T-helper 1 cell treated with Interleukin-12 subunit alpha and Interleukin-12 subunit beta and Interleukin-4 antibody, amounts not matched to agents 30 μg/mL and 1 μg/mL, for 36 hours (primary cell): ENCODE measurements at regions not wholly inside any gene's neighbourhood (a gene's known extent, or its start where the extent isn't known, plus 50 kb on each side); places are given as distances from the start of the nearest gene placed in this dataset.
"Not testable (repeated sequence)": the region's sequence is repeated elsewhere in the genome, so short reads cannot be mapped to it uniquely, and the experiment has no call there.

Experiments used
- H3K27ac Mint-ChIP-seq: one replicate; pipeline ENCODE4 v1.8.0; 2021; ENCODE audit warnings: mild to moderate bottlenecking, mixed read lengths
- H3K27me3 Mint-ChIP-seq: one replicate; pipeline ENCODE4 v1.8.0; 2021; ENCODE audit warnings: low read depth, mixed read lengths
- H3K36me3 Mint-ChIP-seq: one replicate; pipeline ENCODE4 v1.8.0; 2021; ENCODE audit warnings: low read depth, mixed read lengths
- H3K4me1 Mint-ChIP-seq: one replicate; pipeline ENCODE4 v1.8.0; 2021; ENCODE audit warnings: low read depth, mixed read lengths
- H3K4me3 Mint-ChIP-seq: one replicate; pipeline ENCODE4 v1.8.0; 2021; ENCODE audit warnings: mild to moderate bottlenecking, moderate library complexity, mixed read lengths
- H3K9me3 Mint-ChIP-seq: one replicate; pipeline ENCODE4 v1.8.0; 2021; ENCODE audit warnings: mixed read lengths

- Mint-ChIP-seq H3K27ac (no peak overlapping the region), H3K36me3 (no peaks in the 10 kb centered on the region), H3K27me3 (no peaks in the 10 kb centered on the region), H3K4me1 (no peaks in the 10 kb centered on the region), H3K9me3 (no peaks in the 10 kb centered on the region), H3K4me3 (no peak overlapping the region)
Measured at GRCh38 chr3:20401253-20401652, 215.2 kb upstream of the SGO1 start.

GRCh38 chr3:20400686-20401085 is 214.7 kb upstream of the SGO1 start:
- H3K27me3 Mint-ChIP-seq: no peaks in the 10 kb centered on the region
- no peak overlapping the region for H3K4me3 Mint-ChIP-seq
- no peaks in the 10 kb centered on the region for H3K9me3 Mint-ChIP-seq
- no peaks in the 10 kb centered on the region for H3K36me3 Mint-ChIP-seq
- H3K4me1 Mint-ChIP-seq: no peaks in the 10 kb centered on the region
- no peak overlapping the region for H3K27ac Mint-ChIP-seq

- Mint-ChIP-seq H3K4me3 (no peak overlapping the region), H3K4me1 (no peaks in the 10 kb centered on the region), H3K27me3 (no peaks in the 10 kb centered on the region), H3K9me3 (no peaks in the 10 kb centered on the region), H3K36me3 (no peaks in the 10 kb centered on the region), H3K27ac (no peak overlapping the region)
Measured at GRCh38 chr3:20400281-20400680, 214.3 kb upstream of the SGO1 start.

- Mint-ChIP-seq H3K4me1 (no peaks in the 10 kb centered on the region), H3K27me3 (no peaks in the 10 kb centered on the region), H3K4me3 (no peak overlapping the region), H3K36me3 (no peaks in the 10 kb centered on the region), H3K27ac (no peak overlapping the region), H3K9me3 (no peaks in the 10 kb centered on the region)
Measured at GRCh38 chr3:20396335-20396734, 210.3 kb upstream of the SGO1 start.

GRCh38 chr3:20395692-20396091 is 209.7 kb upstream of the SGO1 start:
- Mint-ChIP-seq H3K9me3 (no peaks in the 10 kb centered on the region), H3K4me3 (no peak overlapping the region), H3K4me1 (no peaks in the 10 kb centered on the region), H3K27me3 (no peaks in the 10 kb centered on the region), H3K36me3 (no peaks in the 10 kb centered on the region), H3K27ac (no peak overlapping the region)

GRCh38 chr3:20394243-20394642 is 208.2 kb upstream of the SGO1 start:
- Mint-ChIP-seq H3K27ac (no peak overlapping the region), H3K36me3 (no peaks in the 10 kb centered on the region), H3K4me3 (no peak overlapping the region), H3K9me3 (no peaks in the 10 kb centered on the region), H3K27me3 (no peaks in the 10 kb centered on the region), H3K4me1 (no peaks in the 10 kb centered on the region)

GRCh38 chr3:20391644-20392043 is 205.6 kb upstream of the SGO1 start:
- Mint-ChIP-seq H3K9me3 (no peaks in the 10 kb centered on the region), H3K27me3 (no peaks in the 10 kb centered on the region), H3K4me3 (no peak overlapping the region)

GRCh38 chr3:20388971-20389370 is 203.0 kb upstream of the SGO1 start:
- Mint-ChIP-seq H3K4me3 (no peak overlapping the region), H3K9me3 (no peaks in the 10 kb centered on the region), H3K4me1 (no peaks in the 10 kb centered on the region), H3K36me3 (no peaks in the 10 kb centered on the region), H3K27me3 (no peaks in the 10 kb centered on the region), H3K27ac (no peak overlapping the region)

More at GRCh38 chr3:20391644-20392043, 205.6 kb upstream of the SGO1 start:
- H3K36me3 Mint-ChIP-seq: no peaks in the 10 kb centered on the region
- no peak overlapping the region for H3K27ac Mint-ChIP-seq
- H3K4me1 Mint-ChIP-seq: no peaks in the 10 kb centered on the region

GRCh38 chr3:20380295-20380694 is 194.3 kb upstream of the SGO1 start:
- no peaks in the 10 kb centered on the region for H3K4me1 Mint-ChIP-seq
- no peaks in the 10 kb centered on the region for H3K9me3 Mint-ChIP-seq
- no peak overlapping the region for H3K4me3 Mint-ChIP-seq
- H3K27me3 Mint-ChIP-seq: no peaks in the 10 kb centered on the region
- H3K27ac Mint-ChIP-seq: no peak overlapping the region
- H3K36me3 Mint-ChIP-seq: no peaks in the 10 kb centered on the region

GRCh38 chr3:20378315-20378714 is 192.3 kb upstream of the SGO1 start:
- H3K27me3 Mint-ChIP-seq: no peaks in the 10 kb centered on the region
- H3K9me3 Mint-ChIP-seq: no peaks in the 10 kb centered on the region

GRCh38 chr3:20376665-20377217 is 190.7 kb upstream of the SGO1 start:
- Mint-ChIP-seq H3K27me3 (no peaks in the 10 kb centered on the region), H3K4me3 (no peak overlapping the region), H3K9me3 (no peaks in the 10 kb centered on the region), H3K27ac (no peak overlapping the region), H3K36me3 (no peaks in the 10 kb centered on the region), H3K4me1 (no peaks in the 10 kb centered on the region)

More at GRCh38 chr3:20378315-20378714, 192.3 kb upstream of the SGO1 start:
- Mint-ChIP-seq H3K4me3 (no peak overlapping the region), H3K36me3 (no peaks in the 10 kb centered on the region), H3K4me1 (no peaks in the 10 kb centered on the region), H3K27ac (no peak overlapping the region)

GRCh38 chr3:20375302-20375701 is 189.3 kb upstream of the SGO1 start:
- H3K36me3 Mint-ChIP-seq: no peaks in the 10 kb centered on the region
- H3K27me3 Mint-ChIP-seq: no peaks in the 10 kb centered on the region
- no peaks in the 10 kb centered on the region for H3K4me1 Mint-ChIP-seq
- H3K4me3 Mint-ChIP-seq: no peak overlapping the region
- H3K27ac Mint-ChIP-seq: no peak overlapping the region
- no peaks in the 10 kb centered on the region for H3K9me3 Mint-ChIP-seq

- not testable (repeated sequence) for H3K4me1 Mint-ChIP-seq, H3K36me3 Mint-ChIP-seq, H3K4me3 Mint-ChIP-seq, H3K27ac Mint-ChIP-seq, H3K9me3 Mint-ChIP-seq, H3K27me3 Mint-ChIP-seq
Measured at GRCh38 chr3:20370273-20371063, 184.5 kb upstream of the SGO1 start.

GRCh38 chr3:20361000-20361399 is 175.0 kb upstream of the SGO1 start:
- H3K4me1 Mint-ChIP-seq: no peaks in the 10 kb centered on the region
- no peaks in the 10 kb centered on the region for H3K27me3 Mint-ChIP-seq
- peaks cover 9% of the 10 kb centered on the region for H3K9me3 Mint-ChIP-seq
- no peaks in the 10 kb centered on the region for H3K36me3 Mint-ChIP-seq
- no peak overlapping the region for H3K4me3 Mint-ChIP-seq
- H3K27ac Mint-ChIP-seq: no peak overlapping the region

GRCh38 chr3:20353286-20353685 is 167.3 kb upstream of the SGO1 start:
- peaks cover 3% of the 10 kb centered on the region for H3K9me3 Mint-ChIP-seq
- H3K27ac Mint-ChIP-seq: no peak overlapping the region
- H3K4me3 Mint-ChIP-seq: no peak overlapping the region
- H3K4me1 Mint-ChIP-seq: no peaks in the 10 kb centered on the region
- no peaks in the 10 kb centered on the region for H3K27me3 Mint-ChIP-seq
- no peaks in the 10 kb centered on the region for H3K36me3 Mint-ChIP-seq
